Keratinocyte (primary cell): ENCODE measurements at regions not wholly inside any gene's neighbourhood (a gene's known extent, or its start where the extent isn't known, plus 50 kb on each side); places are given as distances from the start of the nearest gene placed in this dataset.

Source experiments
- DNase-seq: peaks from one replicate; pipeline ENCODE4 v3.0.0-alpha.2; 2011; ENCODE audit warnings: low read depth, missing footprints, low spot score
- FAIRE-seq: peaks from 2 replicates; lab custom pipeline; 2011; peaks lifted over from hg19 to GRCh38; lab: Jason Lieb, UNC
- H2AFZ ChIP-seq: 2 replicates; pipeline ENCODE4 v1.6.0; 2012; ENCODE audit warnings: low read length, control low read depth, inconsistent platforms; ENCODE audit not compliant: control insufficient read depth
- H3K27ac ChIP-seq: 2 replicates; pipeline ENCODE4 v1.5.1; 2011; ENCODE audit warnings: low read length; ENCODE audit not compliant: control insufficient read depth, insufficient read depth
- H3K27me3 ChIP-seq: 3 replicates; pipeline ENCODE4 v1.6.0; 2011; ENCODE audit warnings: low read length; ENCODE audit not compliant: control insufficient read depth, insufficient read depth; ENCODE audit errors: extremely low read depth
- H3K36me3 ChIP-seq, 2 experiments: 2 replicates in 1 of 2; 3 replicates in 1 of 2; pipeline ENCODE4 v1.5.1; 2011; ENCODE audit warnings: low read length in 2 of 2, mild to moderate bottlenecking in 1 of 2; ENCODE audit not compliant: control insufficient read depth in 2 of 2, insufficient read depth in 2 of 2; ENCODE audit errors: extremely low read depth in 1 of 2
- H3K4me1 ChIP-seq: 3 replicates; pipeline ENCODE4 v1.5.1; 2011; ENCODE audit warnings: low read length; ENCODE audit not compliant: control insufficient read depth, insufficient read depth; ENCODE audit errors: extremely low read depth
- H3K4me2 ChIP-seq: 3 replicates; pipeline ENCODE4 v1.6.0; 2011; ENCODE audit warnings: low read depth, low read length; ENCODE audit not compliant: control insufficient read depth, insufficient read depth; ENCODE audit errors: extremely low read depth
- H3K4me3 ChIP-seq, 3 experiments: fragments of 200-600 bp in 1 of 3; sonication (generic) in 1 of 3; 2 replicates in 2 of 3; 3 replicates in 1 of 3; pipeline ENCODE4 v1.5.1; 2011 to 2016; ENCODE audit warnings: low read length in 3 of 3, mild to moderate bottlenecking in 3 of 3, control low read depth in 2 of 3, inconsistent platforms in 1 of 3, low read depth in 1 of 3, mixed read lengths in 1 of 3, mixed run types in 1 of 3, moderate library complexity in 1 of 3; ENCODE audit not compliant: control insufficient read depth in 2 of 3, insufficient read depth in 2 of 3; ENCODE audit errors: extremely low read depth in 1 of 3
- H3K79me2 ChIP-seq: 2 replicates; pipeline ENCODE4 v1.6.0; 2012; ENCODE audit warnings: low read length; ENCODE audit not compliant: control insufficient read depth, insufficient read depth
- H3K9ac ChIP-seq: 3 replicates; pipeline ENCODE4 v1.6.0; 2011; ENCODE audit warnings: low read length; ENCODE audit not compliant: control insufficient read depth, insufficient read depth; ENCODE audit errors: extremely low read depth
- H3K9me1 ChIP-seq: 3 replicates; pipeline ENCODE4 v1.6.0; 2011; ENCODE audit warnings: low read length; ENCODE audit not compliant: control insufficient read depth, insufficient read depth; ENCODE audit errors: extremely low read depth
- H3K9me3 ChIP-seq: 2 replicates; pipeline ENCODE4 v1.5.1; 2012; ENCODE audit warnings: low read depth, low read length; ENCODE audit not compliant: control insufficient read depth
- H4K20me1 ChIP-seq: 3 replicates; pipeline ENCODE4 v1.6.0; 2011; ENCODE audit warnings: low read length; ENCODE audit not compliant: control insufficient read depth, insufficient read depth; ENCODE audit errors: extremely low read depth
- CTCF ChIP-seq, 3 experiments: IDR thresholded peaks in 1 of 3; conservative IDR thresholded peaks in 1 of 3; optimal IDR thresholded peaks in 1 of 3; 2 replicates in 2 of 3; 3 replicates in 1 of 3; pipeline versions ENCODE3 to v1.5.1; 2011; ENCODE audit warnings: low read length in 3 of 3, mild to moderate bottlenecking in 3 of 3, moderate library complexity in 2 of 3, control low read depth in 1 of 3, inconsistent platforms in 1 of 3; ENCODE audit not compliant: insufficient read depth in 2 of 3; ENCODE audit errors: extremely low read depth in 1 of 3
- EZH2 ChIP-seq: IDR thresholded peaks from one replicate; pipeline ENCODE4 v1.6.1; 2012; ENCODE audit warnings: inconsistent platforms, mild to moderate bottlenecking, low read length, moderate library complexity
- dilution Hi-C: fragments of 300-500 bp; cut with MboI; formaldehyde crosslinking; loops from one replicate; pipeline ENCODE4 v1.7.0; 2020; ENCODE audit warnings: low sequenced_read_pairs; ENCODE audit not compliant: extremely low pct_ligation_motif_present

- dilution Hi-C loops: no loop called here
- no peaks in the 10 kb centered on the region for H3K36me3 ChIP-seq
- no peaks in the 10 kb centered on the region for H3K9me1 ChIP-seq
- FAIRE-seq (no peak), DNase-seq (no peak)
- no peaks in the 10 kb centered on the region for H4K20me1 ChIP-seq
- no peak overlapping the region for H3K4me3 ChIP-seq
- no peaks in the 10 kb centered on the region for H3K9me3 ChIP-seq
- no peak overlapping the region for H2AFZ ChIP-seq
- H3K9ac ChIP-seq: no peak overlapping the region
- TF ChIP-seq EZH2 (no peak), CTCF (optimal IDR thresholded peaks at IDR 0.05 in 1 of 3, IDR thresholded peaks at IDR 0.05 in 1 of 3, conservative IDR thresholded peaks at IDR 0.05 in 1 of 3; ENCODE audit: extremely low read depth in 1 of 3, insufficient read depth in 2 of 3, low read length in 3 of 3) (no peak)
- no peak overlapping the region for H3K27ac ChIP-seq
- H3K79me2 ChIP-seq: no peaks in the 10 kb centered on the region
- no peaks in the 10 kb centered on the region for H3K27me3 ChIP-seq
- no peak overlapping the region for H3K4me2 ChIP-seq
- no peaks in the 10 kb centered on the region for H3K4me1 ChIP-seq
These were observed 130.0 kb upstream of the BNIP2 start for GRCh38 chr15:59819092-59819491.

GRCh38 chr15:59818336-59818735, 129.2 kb upstream of the BNIP2 start:
- FAIRE-seq (no peak), DNase-seq (no peak)
- TF ChIP-seq EZH2 (no peak), CTCF (optimal IDR thresholded peaks at IDR 0.05 in 1 of 3, IDR thresholded peaks at IDR 0.05 in 1 of 3, conservative IDR thresholded peaks at IDR 0.05 in 1 of 3; ENCODE audit: extremely low read depth in 1 of 3, insufficient read depth in 2 of 3, low read length in 3 of 3) (no peak)
- no peaks in the 10 kb centered on the region for H4K20me1 ChIP-seq
- H3K36me3 ChIP-seq: no peaks in the 10 kb centered on the region
- no peaks in the 10 kb centered on the region for H3K79me2 ChIP-seq
- no peak overlapping the region for H3K27ac ChIP-seq
- H3K4me1 ChIP-seq: no peaks in the 10 kb centered on the region
- H3K9me3 ChIP-seq: no peaks in the 10 kb centered on the region
- dilution Hi-C loops: no loop called here
- H3K4me2 ChIP-seq: no peak overlapping the region
- no peak overlapping the region for H3K4me3 ChIP-seq
- no peak overlapping the region for H3K9ac ChIP-seq
- no peak overlapping the region for H2AFZ ChIP-seq
- no peaks in the 10 kb centered on the region for H3K27me3 ChIP-seq
- H3K9me1 ChIP-seq: no peaks in the 10 kb centered on the region
